NCI-H2196 treated with DMSO at 0.1 percent for 48 hours (cell line): ENCODE measurements at regions not wholly inside any gene's neighbourhood (a gene's known extent, or its start where the extent isn't known, plus 50 kb on each side); places are given as distances from the start of the nearest gene placed in this dataset.
"Not testable (repeated sequence)": the region's sequence is repeated elsewhere in the genome, so short reads cannot be mapped to it uniquely, and the experiment has no call there.

Experiments
- DNase-seq: peaks from one replicate; lab custom pipeline; 2025; ENCODE audit not compliant: unreplicated experiment; lab: John Stamatoyannopoulos, UW

- not testable (repeated sequence) for DNase-seq
Observed at GRCh38 chr11:97636741-97637140, 1246.9 kb downstream of the JRKL start.

- no peak for DNase-seq
Observed at GRCh38 chr11:97637701-97638100, 1247.9 kb downstream of the JRKL start.

GRCh38 chr11:97638641-97639224, 1248.9 kb downstream of the JRKL start:
- no peak for DNase-seq

- no peak for DNase-seq
Observed at GRCh38 chr11:97641988-97642387, 1252.2 kb downstream of the JRKL start.

- DNase-seq = no peak
Observed at GRCh38 chr11:97645736-97646135, 1255.9 kb downstream of the JRKL start.

- no peak for DNase-seq
Observed at GRCh38 chr11:97656356-97656755, 1266.5 kb downstream of the JRKL start.

GRCh38 chr11:97657852-97658251, 1268.0 kb downstream of the JRKL start:
- no peak for DNase-seq

GRCh38 chr11:97667057-97667456, 1277.2 kb downstream of the JRKL start:
- DNase-seq = no peak

GRCh38 chr11:97683733-97684132, 1293.9 kb downstream of the JRKL start:
- DNase-seq = no peak

- DNase-seq = no peak
Observed at GRCh38 chr11:97684486-97685439, 1295.0 kb downstream of the JRKL start.

- no peak for DNase-seq
Observed at GRCh38 chr11:97685695-97686094, 1295.9 kb downstream of the JRKL start.

- DNase-seq = no peak
Observed at GRCh38 chr11:97687111-97687510, 1297.3 kb downstream of the JRKL start.

- DNase-seq = no peak
Observed at GRCh38 chr11:97691061-97691460, 1301.2 kb downstream of the JRKL start.

GRCh38 chr11:97702951-97703350, 1313.1 kb downstream of the JRKL start:
- no peak for DNase-seq

GRCh38 chr11:97703851-97704250, 1314.0 kb downstream of the JRKL start:
- DNase-seq = no peak

- not testable (repeated sequence) for DNase-seq
Observed at GRCh38 chr11:97705441-97705840, 1315.3 kb upstream of the CNTN5 start.

GRCh38 chr11:97717922-97718321, 1302.8 kb upstream of the CNTN5 start:
- no peak for DNase-seq

GRCh38 chr11:97722065-97722464, 1298.7 kb upstream of the CNTN5 start:
- DNase-seq = no peak

GRCh38 chr11:97722721-97723120, 1298.0 kb upstream of the CNTN5 start:
- no peak for DNase-seq

- no peak for DNase-seq
Observed at GRCh38 chr11:97729546-97730272, 1291.0 kb upstream of the CNTN5 start.

GRCh38 chr11:97732011-97732632, 1288.6 kb upstream of the CNTN5 start:
- DNase-seq = no peak
